Liver (tissue), 3 donors: ENCODE measurements at regions not wholly inside any gene's neighbourhood (a gene's known extent, or its start where the extent isn't known, plus 50 kb on each side); places are given as distances from the start of the nearest gene placed in this dataset.

Experiments
- ATF3 ChIP-seq: IDR thresholded peaks from 2 replicates; pipeline ENCODE4 v1.6.1; 2016; ENCODE audit warnings: antibody characterized with exemption
- CTCF ChIP-seq: fragments of 150-350 bp; IDR thresholded peaks from 2 replicates; pipeline ENCODE4 v1.5.1; 2017; ENCODE audit warnings: improper control_type of control experiment, low read depth, low read length; ENCODE audit not compliant: missing input control
- FOXA1 ChIP-seq: IDR thresholded peaks from 2 replicates; pipeline ENCODE4 v1.6.1; 2016; ENCODE audit warnings: antibody characterized with exemption
- GABPA ChIP-seq, 2 donors: IDR thresholded peaks in 1 of 2; conservative IDR thresholded peaks in 1 of 2; 2 replicates each; pipeline ENCODE4 v1.6.1; 2016; ENCODE audit warnings: antibody characterized with exemption in 2 of 2, mild to moderate bottlenecking in 1 of 2, moderate library complexity in 1 of 2
- HNF4G ChIP-seq: IDR thresholded peaks from 2 replicates; pipeline ENCODE4 v1.6.1; 2016; ENCODE audit warnings: antibody characterized with exemption
- JUND ChIP-seq, 2 donors: IDR thresholded peaks; 2 replicates each; pipeline ENCODE4 v1.6.1; 2016; ENCODE audit warnings: antibody characterized with exemption in 2 of 2
- MAX ChIP-seq: IDR thresholded peaks from 2 replicates; pipeline ENCODE4 v1.6.1; 2016; ENCODE audit warnings: antibody characterized with exemption
- RAD21 ChIP-seq, 2 donors: IDR thresholded peaks; 2 replicates each; pipeline ENCODE4 v1.6.1; 2016; ENCODE audit warnings: antibody characterized with exemption in 2 of 2, mild to moderate bottlenecking in 2 of 2
- REST ChIP-seq: IDR thresholded peaks from 2 replicates; pipeline ENCODE4 v1.6.1; 2016; ENCODE audit warnings: antibody characterized with exemption, mild to moderate bottlenecking
- SP1 ChIP-seq: IDR thresholded peaks from 2 replicates; pipeline ENCODE4 v1.6.1; 2018; ENCODE audit warnings: antibody characterized with exemption, mild to moderate bottlenecking
- TAF1 ChIP-seq: conservative IDR thresholded peaks from 2 replicates; pipeline ENCODE4 v1.6.1; 2016; ENCODE audit warnings: antibody characterized with exemption, mild to moderate bottlenecking
- YY1 ChIP-seq: IDR thresholded peaks from 2 replicates; pipeline ENCODE4 v1.6.1; 2016; ENCODE audit warnings: antibody characterized with exemption, mild to moderate bottlenecking
- ZBTB33 ChIP-seq: IDR thresholded peaks from 2 replicates; pipeline ENCODE4 v1.6.1; 2016; ENCODE audit warnings: antibody characterized with exemption
- donor health status: healthy.
- donor health status: healthy.

GRCh38 chr1:82703951-82704350, 903.2 kb downstream of the ADGRL2 start:
- no peak for TF ChIP-seq CTCF
- no peak for TF ChIP-seq RAD21 (IDR thresholded peaks at IDR 0.05)
- TF ChIP-seq TAF1: no peak
- TF ChIP-seq MAX: no peak
- TF ChIP-seq REST: no peak
- no peak for TF ChIP-seq ATF3
- no peak for TF ChIP-seq JUND (IDR thresholded peaks at IDR 0.05)
- TF ChIP-seq YY1: no peak
- TF ChIP-seq FOXA1: no peak
- no peak for TF ChIP-seq ZBTB33
- TF ChIP-seq HNF4G: no peak
- TF ChIP-seq SP1: no peak
- TF ChIP-seq GABPA (IDR thresholded peaks at IDR 0.05 in 1 of 2, conservative IDR thresholded peaks at IDR 0.05 in 1 of 2): no peak
